ENCODE measurements at regions not wholly inside any gene's neighbourhood (a gene's known extent, or its start where the extent isn't known, plus 50 kb on each side); places are given as distances from the start of the nearest gene placed in this dataset.
A peak's percentile ranks its signal among the peaks of the same experiment; 100 is the strongest.

GRCh38 chr15:69929905-69930630, 167.6 kb downstream of the TLE3 start:
- no peak overlapping the region for H3K4me3 ChIP-seq (ENCODE audit: low read length)
- peaks cover 11% of the 10 kb centered on the region for H3K4me1 ChIP-seq (ENCODE audit: control insufficient read depth, insufficient read depth, low read length)
- H3K36me3 ChIP-seq (ENCODE audit: control insufficient read depth, insufficient read depth, low read length): no peaks in the 10 kb centered on the region
- H3K27ac ChIP-seq (ENCODE audit: low read length): peak overlapping the region; percentile 55
- WGBS (ENCODE audit: insufficient coverage): 63% methylated on average over 3 of the region's 10 CpGs
- DNase-seq: no peak
- H3K9me3 ChIP-seq (replicated peaks; ENCODE audit: control insufficient read depth, low read depth, low read length): peaks cover 8% of the 10 kb centered on the region
- peaks cover 6% of the 10 kb centered on the region for H3K27me3 ChIP-seq (ENCODE audit: control insufficient read depth, insufficient read depth, low read length)

- H3K4me3 ChIP-seq (ENCODE audit: low read length): no peak overlapping the region
- H3K27ac ChIP-seq (ENCODE audit: low read length): peak overlapping the region; percentile 55
- peaks cover 6% of the 10 kb centered on the region for H3K27me3 ChIP-seq (ENCODE audit: control insufficient read depth, insufficient read depth, low read length)
- H3K4me1 ChIP-seq (ENCODE audit: control insufficient read depth, insufficient read depth, low read length): peaks cover 11% of the 10 kb centered on the region
- H3K9me3 ChIP-seq (replicated peaks; ENCODE audit: control insufficient read depth, low read depth, low read length): peaks cover 13% of the 10 kb centered on the region
- WGBS (ENCODE audit: insufficient coverage): no CpG with 5 or more reads among the region's 5 CpGs
- H3K36me3 ChIP-seq (ENCODE audit: control insufficient read depth, insufficient read depth, low read length): no peaks in the 10 kb centered on the region
- DNase-seq: peak; percentile 27
Measured at GRCh38 chr15:69930754-69931153, 167.0 kb downstream of the TLE3 start.

- H3K36me3 ChIP-seq (ENCODE audit: control insufficient read depth, insufficient read depth, low read length): no peaks in the 10 kb centered on the region
- H3K9me3 ChIP-seq (replicated peaks; ENCODE audit: control insufficient read depth, low read depth, low read length): peaks cover 13% of the 10 kb centered on the region
- peaks cover 9% of the 10 kb centered on the region for H3K4me1 ChIP-seq (ENCODE audit: control insufficient read depth, insufficient read depth, low read length)
- DNase-seq: peak; percentile 37
- H3K4me3 ChIP-seq (ENCODE audit: low read length): no peak overlapping the region
- WGBS (ENCODE audit: insufficient coverage): 66% methylated on average over 5 of the region's 5 CpGs
- peak overlapping the region; percentile 42 for H3K27ac ChIP-seq (ENCODE audit: low read length)
- H3K27me3 ChIP-seq (ENCODE audit: control insufficient read depth, insufficient read depth, low read length): peaks cover 6% of the 10 kb centered on the region
Measured at GRCh38 chr15:69931156-69931555, 166.6 kb downstream of the TLE3 start.

GRCh38 chr15:69934607-69935006, 163.1 kb downstream of the TLE3 start:
- H3K27ac ChIP-seq (ENCODE audit: low read length): no peak overlapping the region
- no peak overlapping the region for H3K4me3 ChIP-seq (ENCODE audit: low read length)
- H3K27me3 ChIP-seq (ENCODE audit: control insufficient read depth, insufficient read depth, low read length): peaks cover 6% of the 10 kb centered on the region
- peaks cover 13% of the 10 kb centered on the region for H3K9me3 ChIP-seq (replicated peaks; ENCODE audit: control insufficient read depth, low read depth, low read length)
- DNase-seq: no peak
- H3K36me3 ChIP-seq (ENCODE audit: control insufficient read depth, insufficient read depth, low read length): no peaks in the 10 kb centered on the region
- 91% methylated on average over 2 of the region's 4 CpGs for WGBS (ENCODE audit: insufficient coverage)
- H3K4me1 ChIP-seq (ENCODE audit: control insufficient read depth, insufficient read depth, low read length): peaks cover 2% of the 10 kb centered on the region

- DNase-seq: no peak
- H3K27ac ChIP-seq (ENCODE audit: low read length): peak overlapping the region; percentile 3
- H3K36me3 ChIP-seq (ENCODE audit: control insufficient read depth, insufficient read depth, low read length): no peaks in the 10 kb centered on the region
- peaks cover 13% of the 10 kb centered on the region for H3K4me1 ChIP-seq (ENCODE audit: control insufficient read depth, insufficient read depth, low read length)
- 40% methylated on average over 6 of the region's 7 CpGs for WGBS (ENCODE audit: insufficient coverage)
- H3K9me3 ChIP-seq (replicated peaks; ENCODE audit: control insufficient read depth, low read depth, low read length): peaks cover 8% of the 10 kb centered on the region
- H3K4me3 ChIP-seq (ENCODE audit: low read length): no peak overlapping the region
- H3K27me3 ChIP-seq (ENCODE audit: control insufficient read depth, insufficient read depth, low read length): peaks cover 7% of the 10 kb centered on the region
Measured at GRCh38 chr15:69939513-69940440, 157.9 kb downstream of the TLE3 start.

GRCh38 chr15:69940441-69941300, 157.0 kb downstream of the TLE3 start:
- Histone ChIP-seq H3K36me3 (ENCODE audit: control insufficient read depth, insufficient read depth, low read length) (no peaks in the 10 kb centered on the region), H3K9me3 (replicated peaks; ENCODE audit: control insufficient read depth, low read depth, low read length) (peaks cover under 1% of the 10 kb centered on the region), H3K4me3 (ENCODE audit: low read length) (no peak overlapping the region), H3K27ac (ENCODE audit: low read length) (peak overlapping the region; percentile 3), H3K27me3 (ENCODE audit: control insufficient read depth, insufficient read depth, low read length) (peaks cover 6% of the 10 kb centered on the region), H3K4me1 (ENCODE audit: control insufficient read depth, insufficient read depth, low read length) (peaks cover 13% of the 10 kb centered on the region)
- WGBS (ENCODE audit: insufficient coverage): 83% methylated on average over 14 of the region's 24 CpGs
- DNase-seq: no peak

GRCh38 chr15:69941301-69941605, 156.5 kb downstream of the TLE3 start:
- Histone ChIP-seq H3K4me3 (ENCODE audit: low read length) (no peak overlapping the region), H3K36me3 (ENCODE audit: control insufficient read depth, insufficient read depth, low read length) (no peaks in the 10 kb centered on the region), H3K4me1 (ENCODE audit: control insufficient read depth, insufficient read depth, low read length) (peaks cover 13% of the 10 kb centered on the region), H3K27me3 (ENCODE audit: control insufficient read depth, insufficient read depth, low read length) (peaks cover 6% of the 10 kb centered on the region), H3K27ac (ENCODE audit: low read length) (no peak overlapping the region), H3K9me3 (replicated peaks; ENCODE audit: control insufficient read depth, low read depth, low read length) (no peaks in the 10 kb centered on the region)
- 76% methylated on average over 20 of the region's 20 CpGs for WGBS (ENCODE audit: insufficient coverage)
- DNase-seq: no peak

- Histone ChIP-seq H3K36me3 (ENCODE audit: control insufficient read depth, insufficient read depth, low read length) (no peaks in the 10 kb centered on the region), H3K4me3 (ENCODE audit: low read length) (no peak overlapping the region), H3K9me3 (replicated peaks; ENCODE audit: control insufficient read depth, low read depth, low read length) (no peaks in the 10 kb centered on the region), H3K27me3 (ENCODE audit: control insufficient read depth, insufficient read depth, low read length) (peaks cover 6% of the 10 kb centered on the region), H3K27ac (ENCODE audit: low read length) (no peak overlapping the region), H3K4me1 (ENCODE audit: control insufficient read depth, insufficient read depth, low read length) (peaks cover 13% of the 10 kb centered on the region)
- WGBS (ENCODE audit: insufficient coverage): 69% methylated on average over 8 of the region's 11 CpGs
- no peak for DNase-seq
Measured at GRCh38 chr15:69941706-69942495, 155.8 kb downstream of the TLE3 start.

- peaks cover 6% of the 10 kb centered on the region for H3K27me3 ChIP-seq (ENCODE audit: control insufficient read depth, insufficient read depth, low read length)
- no peak overlapping the region for H3K4me3 ChIP-seq (ENCODE audit: low read length)
- WGBS (ENCODE audit: insufficient coverage): 58% methylated on average over 1 of the region's 1 CpG
- no peaks in the 10 kb centered on the region for H3K9me3 ChIP-seq (replicated peaks; ENCODE audit: control insufficient read depth, low read depth, low read length)
- DNase-seq: no peak
- no peak overlapping the region for H3K27ac ChIP-seq (ENCODE audit: low read length)
- peaks cover 13% of the 10 kb centered on the region for H3K4me1 ChIP-seq (ENCODE audit: control insufficient read depth, insufficient read depth, low read length)
- H3K36me3 ChIP-seq (ENCODE audit: control insufficient read depth, insufficient read depth, low read length): no peaks in the 10 kb centered on the region
Measured at GRCh38 chr15:69943637-69944036, 154.1 kb downstream of the TLE3 start.
